Activated CD4-positive, alpha-beta T cell treated with anti-CD3 and anti-CD28 coated beads, Interleukin-2, amount 50 U/mL, for 4 hours (primary cell): ENCODE measurements at regions not wholly inside any gene's neighbourhood (a gene's known extent, or its start where the extent isn't known, plus 50 kb on each side); places are given as distances from the start of the nearest gene placed in this dataset.
"Not testable (repeated sequence)": the region's sequence is repeated elsewhere in the genome, so short reads cannot be mapped to it uniquely, and the experiment has no call there.

Source experiments
- DNase-seq, 2 experiments: peaks; one replicate each; pipeline ENCODE4 v3.0.0-alpha.2; 2020

- not testable (repeated sequence) for DNase-seq
Measured at GRCh38 chr3:195999176-195999575, 82.7 kb downstream of the TFRC start.

GRCh38 chr3:195996314-195996713 lies 85.6 kb downstream of the TFRC start:
- DNase-seq = not testable (repeated sequence)

DNA sequence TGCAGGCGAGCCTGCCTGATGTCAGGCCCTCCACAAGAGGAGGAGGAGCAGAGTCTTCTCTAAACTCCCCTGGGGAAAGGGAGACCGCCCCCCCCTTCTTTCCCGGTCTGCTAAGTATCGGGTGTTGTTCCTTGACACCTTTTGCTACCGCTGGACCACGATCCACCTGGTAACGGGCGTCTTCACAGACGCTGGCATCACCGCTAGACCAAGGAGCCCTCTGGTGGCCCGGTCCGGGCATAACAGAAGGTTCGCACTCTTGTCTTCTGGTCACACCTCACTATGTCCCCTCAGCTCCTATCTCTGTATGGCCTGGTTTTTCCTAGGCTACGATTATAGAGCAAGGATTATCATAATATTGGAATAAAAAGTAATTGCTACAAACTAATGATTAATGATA lies 86.0 kb upstream of the TNK2 start:
- peak; percentile 58 to 65 for DNase-seq

DNA sequence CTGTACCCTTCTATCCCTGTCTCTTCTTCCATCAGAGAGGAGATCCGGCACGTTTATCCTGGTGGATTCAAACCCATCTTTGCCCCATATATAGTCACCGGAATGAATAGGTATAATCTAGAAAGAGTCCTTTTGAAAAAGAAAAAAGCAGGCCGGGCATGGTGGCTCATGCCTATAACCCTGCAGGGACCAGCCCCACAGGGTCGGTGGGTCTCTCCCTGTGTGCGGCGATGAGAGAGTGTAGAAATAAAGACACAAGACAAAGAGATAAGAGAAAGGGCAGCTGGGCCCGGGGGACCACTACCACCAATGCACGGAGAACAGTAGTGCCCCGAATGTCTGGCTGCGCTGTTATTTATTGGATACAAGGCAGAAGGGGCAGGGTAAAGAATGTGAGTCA lies 85.3 kb upstream of the TNK2 start:
- not testable (repeated sequence) for DNase-seq

- DNase-seq = not testable (repeated sequence)
Measured at GRCh38 chr3:195992956-195993595, 84.7 kb upstream of the TNK2 start.

- not testable (repeated sequence) for DNase-seq
Measured at GRCh38 chr3:195991986-195992385, 83.6 kb upstream of the TNK2 start.

GRCh38 chr3:195991243-195991642 lies 82.9 kb upstream of the TNK2 start:
- DNase-seq = not testable (repeated sequence)

GRCh38 chr3:195990841-195991174 lies 82.5 kb upstream of the TNK2 start:
- not testable (repeated sequence) for DNase-seq

DNA sequence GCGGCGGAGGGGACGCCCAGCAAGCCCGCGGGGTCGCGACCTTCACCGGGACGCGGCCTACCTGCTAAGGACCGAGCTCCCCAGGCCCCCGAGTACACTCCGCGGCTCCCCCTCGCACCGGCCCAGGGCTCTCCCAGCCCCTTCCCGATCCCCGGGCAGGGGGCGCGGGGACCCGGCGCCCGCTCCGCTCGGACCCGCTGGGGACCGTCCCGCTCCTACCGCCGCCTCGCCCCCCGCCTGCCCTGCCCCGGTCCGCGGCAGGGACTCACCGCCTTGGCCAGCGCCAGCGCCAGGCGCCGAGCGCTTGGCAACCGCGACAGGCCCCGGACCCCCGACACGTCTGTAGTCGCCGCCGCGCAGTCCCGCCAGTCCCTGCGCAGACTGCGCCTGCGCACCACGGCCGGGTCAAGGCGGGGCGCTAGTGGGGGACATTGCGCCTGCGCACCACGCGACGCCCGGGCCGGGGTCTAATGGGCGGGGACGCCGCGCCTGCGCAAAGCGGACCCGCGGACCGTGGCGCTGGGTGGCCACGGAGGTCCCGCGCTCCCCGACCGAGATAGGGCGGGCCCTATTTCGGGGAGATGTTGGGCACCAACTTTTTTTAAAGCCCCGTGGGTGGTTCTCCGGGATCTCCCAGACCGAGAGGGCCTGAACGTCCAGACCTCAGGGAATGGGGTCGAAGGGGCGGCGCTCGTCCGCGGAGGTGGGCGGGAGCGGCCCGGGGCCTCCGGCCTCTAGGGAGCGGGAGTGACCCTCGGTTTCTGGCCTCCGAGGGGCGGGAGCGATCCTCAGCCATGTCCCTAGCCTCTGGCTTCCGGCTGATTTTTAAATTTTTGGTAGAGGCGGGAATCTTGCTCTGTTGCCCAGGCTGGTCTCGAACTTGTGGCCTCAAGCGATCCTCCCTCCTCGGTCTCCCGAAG lies 81.8 kb upstream of the TNK2 start:
- peak; percentile 81 to 86 for DNase-seq

DNA sequence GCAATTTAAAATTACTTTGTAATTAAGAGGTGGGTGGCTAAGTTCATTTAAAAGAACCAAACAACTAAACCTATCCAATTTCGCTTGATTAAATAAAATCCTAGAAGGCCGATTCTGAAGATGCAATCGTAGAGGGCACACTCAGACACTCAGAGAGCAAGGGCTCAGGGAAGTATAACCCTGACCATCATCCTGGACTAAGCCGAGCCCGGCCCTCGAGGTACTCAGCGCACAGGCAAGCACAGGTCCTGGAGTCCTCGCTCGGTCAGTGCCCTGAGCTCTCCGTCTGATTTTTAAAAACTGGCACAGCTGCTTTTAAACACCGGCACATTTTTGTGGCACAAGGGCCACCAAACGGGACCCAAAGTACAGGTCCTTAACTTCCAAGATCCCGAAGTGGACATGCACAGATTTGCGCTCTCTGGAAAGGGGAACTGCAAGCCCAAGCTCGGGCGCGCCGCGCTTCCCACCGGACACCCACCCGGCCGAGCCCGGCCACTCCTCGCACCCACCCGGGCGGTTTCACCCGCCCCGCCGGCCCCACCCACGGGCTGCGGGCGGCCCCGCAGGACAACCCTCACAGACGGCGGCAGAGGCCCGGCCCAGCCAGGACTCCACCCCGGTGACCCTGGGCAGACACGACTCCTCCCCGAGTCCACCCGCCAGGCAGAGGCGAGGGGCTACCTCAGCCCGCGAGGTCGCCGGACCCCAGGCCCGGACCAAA lies 81.0 kb upstream of the TNK2 start:
- not testable (repeated sequence) for DNase-seq

DNA sequence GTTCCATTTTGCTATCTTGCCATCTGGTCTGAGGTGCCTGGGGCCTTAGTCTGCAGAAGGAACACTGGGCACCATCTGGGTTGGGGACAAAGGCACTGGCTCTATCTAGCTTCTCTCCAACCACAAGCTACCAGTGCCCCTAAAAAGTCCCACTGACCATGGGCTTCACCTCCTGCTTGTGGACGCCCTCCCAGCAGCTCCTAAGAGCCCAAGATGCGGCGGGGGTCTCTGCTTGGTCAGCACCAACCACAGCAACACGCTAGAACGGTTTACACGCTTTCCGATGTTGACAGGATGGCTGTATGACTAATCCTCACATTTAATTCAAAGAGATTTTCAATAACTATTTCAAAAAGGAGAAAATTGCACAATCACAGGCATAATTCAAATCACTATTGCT lies 80.4 kb upstream of the TNK2 start:
- not testable (repeated sequence) for DNase-seq

DNA sequence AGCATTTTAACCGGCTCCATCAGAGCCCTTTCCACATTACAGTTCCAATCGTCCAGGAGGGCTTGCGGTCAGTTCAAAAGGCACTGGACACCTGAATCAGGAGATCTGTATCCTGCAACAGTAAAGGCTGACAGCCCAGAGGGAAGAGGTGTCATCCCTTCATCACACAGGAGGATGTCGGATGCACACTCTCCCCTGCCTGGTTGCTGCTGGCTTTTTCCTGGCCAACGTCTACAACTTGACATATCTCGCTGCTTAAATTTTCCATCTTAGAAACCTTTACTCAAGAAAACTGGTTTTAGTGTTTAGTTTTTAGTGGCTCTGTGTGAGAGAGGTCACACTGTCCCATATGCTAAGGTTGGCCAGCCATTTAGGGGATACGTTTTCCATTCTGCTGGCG lies 78.7 kb upstream of the TNK2 start:
- not testable (repeated sequence) for DNase-seq

DNA sequence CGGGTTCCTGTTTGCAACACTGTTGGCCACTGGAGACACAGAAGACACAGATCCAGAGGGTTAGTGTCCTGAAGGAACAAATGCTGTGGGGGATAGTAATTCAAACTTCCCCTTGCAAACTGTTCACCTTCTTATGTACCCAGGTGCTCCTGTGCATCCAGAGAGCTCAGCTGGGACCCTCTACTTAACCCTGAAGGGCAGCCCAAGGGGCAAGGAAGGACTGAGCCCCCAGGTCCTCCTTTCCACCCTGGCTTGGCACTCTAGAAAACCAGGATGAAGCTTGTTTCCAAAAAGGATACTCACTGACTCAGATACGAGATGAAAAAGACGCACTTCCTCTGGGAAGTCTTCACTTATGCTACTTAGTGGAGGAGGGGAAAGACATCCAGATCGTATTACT lies 78.2 kb upstream of the TNK2 start:
- DNase-seq = not testable (repeated sequence)

- DNase-seq = not testable (repeated sequence)
Measured at GRCh38 chr3:195985348-195985920, 77.1 kb upstream of the TNK2 start.

- not testable (repeated sequence) for DNase-seq
Measured at GRCh38 chr3:195984392-195985030, 76.2 kb upstream of the TNK2 start.

DNA sequence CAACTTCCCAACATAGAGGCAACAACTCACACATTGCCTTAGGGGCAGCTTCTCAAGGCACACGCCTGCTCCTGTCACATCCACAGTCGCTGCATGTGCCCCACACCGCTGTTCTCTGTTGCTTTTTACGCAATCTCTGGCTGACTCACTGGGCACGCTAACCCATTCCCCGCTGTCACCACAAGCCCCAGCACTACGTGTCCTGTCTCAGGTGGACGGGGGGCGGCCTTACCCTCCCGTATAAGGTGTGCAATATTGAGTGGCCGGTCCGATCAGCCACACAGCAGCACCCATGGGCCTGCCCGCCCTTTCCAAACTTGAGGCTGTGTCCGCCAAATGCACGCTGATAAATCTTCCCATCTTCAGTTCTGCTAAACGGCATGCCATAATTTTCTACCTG lies 75.5 kb upstream of the TNK2 start:
- not testable (repeated sequence) for DNase-seq

DNA sequence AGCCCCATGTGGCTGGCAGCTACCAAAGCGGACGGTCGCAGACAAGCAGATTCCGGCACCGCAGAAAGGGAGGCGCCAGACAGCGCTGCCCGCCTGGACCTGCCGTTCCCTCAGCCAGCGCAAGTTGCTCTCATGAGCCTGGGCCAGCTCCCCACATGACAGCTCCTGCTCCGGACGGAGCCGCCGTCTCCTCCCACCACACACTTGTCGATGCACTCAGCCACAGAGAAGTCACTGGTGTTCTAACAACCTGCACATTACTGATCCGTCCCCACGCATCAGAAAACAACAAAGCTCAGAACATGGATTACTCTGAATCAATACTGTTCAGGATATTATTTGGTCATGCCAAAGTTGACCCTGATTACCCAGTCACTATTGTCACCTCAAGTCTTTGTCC lies 74.4 kb upstream of the TNK2 start:
- DNase-seq = not testable (repeated sequence)

GRCh38 chr3:195981778-195982177 lies 73.4 kb upstream of the TNK2 start:
- DNase-seq = not testable (repeated sequence)

GRCh38 chr3:195979877-195980276 lies 71.5 kb upstream of the TNK2 start:
- DNase-seq = not testable (repeated sequence)

GRCh38 chr3:195978585-195978984 lies 70.2 kb upstream of the TNK2 start:
- not testable (repeated sequence) for DNase-seq

- DNase-seq = not testable (repeated sequence)
Measured at GRCh38 chr3:195976876-195977275, 68.5 kb upstream of the TNK2 start.

- DNase-seq = not testable (repeated sequence)
Measured at GRCh38 chr3:195974281-195974680, 65.9 kb upstream of the TNK2 start.
